ENCODE measurements at regions not wholly inside any gene's neighbourhood (a gene's known extent, or its start where the extent isn't known, plus 50 kb on each side); places are given as distances from the start of the nearest gene placed in this dataset.

GRCh38 chr11:90453525-90453924 lies 230.7 kb upstream of the CHORDC1 start:
- TF ChIP-seq TAF1 (IDR thresholded peaks at IDR 0.05; ENCODE audit: borderline replicate concordance, insufficient read depth, low read length) (no peak), SIN3A (IDR thresholded peaks at IDR 0.05; ENCODE audit: borderline replicate concordance, insufficient read depth, low read length) (no peak), FOXP2 (optimal IDR thresholded peaks at IDR 0.05; ENCODE audit: borderline replicate concordance, extremely low read depth, extremely low read length, insufficient read depth) (no peak), POLR2AphosphoS5 (IDR thresholded peaks at IDR 0.05; ENCODE audit: low read depth, low read length) (no peak), REST (IDR thresholded peaks at IDR 0.05; ENCODE audit: insufficient read depth in 1 of 2, low read depth in 2 of 2, low read length in 2 of 2) (no peak)

- TF ChIP-seq REST (IDR thresholded peaks at IDR 0.05; ENCODE audit: insufficient read depth in 1 of 2, low read depth in 2 of 2, low read length in 2 of 2) = no peak
- no peak for TF ChIP-seq POLR2AphosphoS5 (IDR thresholded peaks at IDR 0.05; ENCODE audit: low read depth, low read length)
- no peak for TF ChIP-seq SIN3A (IDR thresholded peaks at IDR 0.05; ENCODE audit: borderline replicate concordance, insufficient read depth, low read length)
- TF ChIP-seq FOXP2 (optimal IDR thresholded peaks at IDR 0.05; ENCODE audit: borderline replicate concordance, extremely low read depth, extremely low read length, insufficient read depth) = no peak
Observed at GRCh38 chr11:90449606-90450005, 226.8 kb upstream of the CHORDC1 start.

- TF ChIP-seq SIN3A (IDR thresholded peaks at IDR 0.05; ENCODE audit: borderline replicate concordance, insufficient read depth, low read length) (no peak), FOXP2 (optimal IDR thresholded peaks at IDR 0.05; ENCODE audit: borderline replicate concordance, extremely low read depth, extremely low read length, insufficient read depth) (no peak), TAF1 (IDR thresholded peaks at IDR 0.05; ENCODE audit: borderline replicate concordance, insufficient read depth, low read length) (no peak), REST (IDR thresholded peaks at IDR 0.05; ENCODE audit: insufficient read depth in 1 of 2, low read depth in 2 of 2, low read length in 2 of 2) (no peak), POLR2AphosphoS5 (IDR thresholded peaks at IDR 0.05; ENCODE audit: low read depth, low read length) (no peak)
Observed at GRCh38 chr11:90448256-90448655, 225.4 kb upstream of the CHORDC1 start.

GRCh38 chr11:90447618-90448017 lies 224.8 kb upstream of the CHORDC1 start:
- TF ChIP-seq FOXP2 (optimal IDR thresholded peaks at IDR 0.05; ENCODE audit: borderline replicate concordance, extremely low read depth, extremely low read length, insufficient read depth) (no peak), TAF1 (IDR thresholded peaks at IDR 0.05; ENCODE audit: borderline replicate concordance, insufficient read depth, low read length) (no peak), SIN3A (IDR thresholded peaks at IDR 0.05; ENCODE audit: borderline replicate concordance, insufficient read depth, low read length) (no peak), REST (IDR thresholded peaks at IDR 0.05; ENCODE audit: insufficient read depth in 1 of 2, low read depth in 2 of 2, low read length in 2 of 2) (no peak), POLR2AphosphoS5 (IDR thresholded peaks at IDR 0.05; ENCODE audit: low read depth, low read length) (no peak)

GRCh38 chr11:90446207-90446606 lies 223.4 kb upstream of the CHORDC1 start:
- TF ChIP-seq TAF1 (IDR thresholded peaks at IDR 0.05; ENCODE audit: borderline replicate concordance, insufficient read depth, low read length) (no peak), FOXP2 (optimal IDR thresholded peaks at IDR 0.05; ENCODE audit: borderline replicate concordance, extremely low read depth, extremely low read length, insufficient read depth) (no peak), REST (IDR thresholded peaks at IDR 0.05; ENCODE audit: insufficient read depth in 1 of 2, low read depth in 2 of 2, low read length in 2 of 2) (no peak), POLR2AphosphoS5 (IDR thresholded peaks at IDR 0.05; ENCODE audit: low read depth, low read length) (no peak), SIN3A (IDR thresholded peaks at IDR 0.05; ENCODE audit: borderline replicate concordance, insufficient read depth, low read length) (no peak)
